Spinal cord (tissue), 9 donors: ENCODE measurements at regions not wholly inside any gene's neighbourhood (a gene's known extent, or its start where the extent isn't known, plus 50 kb on each side); places are given as distances from the start of the nearest gene placed in this dataset.

Experiments used
- DNase-seq, 6 donors: peaks; one replicate each; pipeline versions ENCODE4 v3.0.0 to v3.0.0-alpha.2; 2013 to 2015; ENCODE audit warnings: low spot score in 6 of 6, low read depth in 4 of 6
- H3K27ac ChIP-seq: one replicate; pipeline ENCODE4 v1.5.1; 2013; ENCODE audit warnings: low read depth, low read length, control low read depth
- H3K27me3 ChIP-seq: one replicate; pipeline ENCODE4 v1.6.1; 2013; ENCODE audit warnings: low read length; ENCODE audit not compliant: control insufficient read depth, insufficient read depth
- H3K36me3 ChIP-seq: one replicate; pipeline ENCODE4 v1.6.1; 2013; ENCODE audit warnings: low read length; ENCODE audit not compliant: control insufficient read depth, insufficient read depth
- H3K4me1 ChIP-seq: one replicate; pipeline ENCODE4 v1.6.1; 2013; ENCODE audit warnings: low read length; ENCODE audit not compliant: control insufficient read depth, insufficient read depth
- H3K4me3 ChIP-seq: one replicate; pipeline ENCODE4 v1.5.1; 2013; ENCODE audit warnings: low read depth, low read length, control low read depth
- H3K9me3 ChIP-seq: one replicate; pipeline ENCODE4 v1.6.1; 2013; ENCODE audit warnings: low read length; ENCODE audit not compliant: control insufficient read depth, insufficient read depth
- WGBS: methylation state at CpG from one replicate; pipeline ENCODE4 v1.1.5; 2013; ENCODE audit warnings: missing lambda C conversion rate; ENCODE audit not compliant: insufficient coverage; 5-methylcytosine and 5-hydroxymethylcytosine counted together
- donor health status: healthy.

- H3K27ac ChIP-seq: no peak overlapping the region
- no peak overlapping the region for H3K4me3 ChIP-seq
- no peak for DNase-seq
- peaks cover 11% of the 10 kb centered on the region for H3K4me1 ChIP-seq
- WGBS: 64% methylated on average over 3 of the region's 6 CpGs
- H3K36me3 ChIP-seq: no peaks in the 10 kb centered on the region
- H3K27me3 ChIP-seq: no peaks in the 10 kb centered on the region
- no peaks in the 10 kb centered on the region for H3K9me3 ChIP-seq
Observed at GRCh38 chr2:234137400-234138014, 87.0 kb downstream of the SPP2 start.

GRCh38 chr2:234136461-234136860 lies 86.0 kb downstream of the SPP2 start:
- Histone ChIP-seq H3K4me1 (peaks cover 11% of the 10 kb centered on the region), H3K4me3 (no peak overlapping the region), H3K27me3 (no peaks in the 10 kb centered on the region), H3K27ac (no peak overlapping the region), H3K36me3 (no peaks in the 10 kb centered on the region), H3K9me3 (no peaks in the 10 kb centered on the region)
- no peak for DNase-seq

- no peaks in the 10 kb centered on the region for H3K9me3 ChIP-seq
- H3K27ac ChIP-seq: no peak overlapping the region
- WGBS: 34% methylated on average over 13 of the region's 16 CpGs
- DNase-seq: peak; percentile 50 to 96 (median 63)
- no peaks in the 10 kb centered on the region for H3K27me3 ChIP-seq
- H3K4me3 ChIP-seq: no peak overlapping the region
- H3K36me3 ChIP-seq: no peaks in the 10 kb centered on the region
- peaks cover 11% of the 10 kb centered on the region for H3K4me1 ChIP-seq
Observed at GRCh38 chr2:234135750-234136221, 85.3 kb downstream of the SPP2 start.

- no peak overlapping the region for H3K4me3 ChIP-seq
- no peaks in the 10 kb centered on the region for H3K36me3 ChIP-seq
- no peaks in the 10 kb centered on the region for H3K27me3 ChIP-seq
- DNase-seq: no peak
- peaks cover 11% of the 10 kb centered on the region for H3K4me1 ChIP-seq
- 91% methylated on average over 3 of the region's 6 CpGs for WGBS
- H3K9me3 ChIP-seq: no peaks in the 10 kb centered on the region
- H3K27ac ChIP-seq: no peak overlapping the region
Observed at GRCh38 chr2:234134496-234134895, 84.0 kb downstream of the SPP2 start.

- 100% methylated on average over 1 of the region's 4 CpGs for WGBS
Observed at GRCh38 chr2:234133004-234133403, 82.5 kb downstream of the SPP2 start.

GRCh38 chr2:234130777-234131181 lies 80.3 kb downstream of the SPP2 start:
- Histone ChIP-seq H3K36me3 (no peaks in the 10 kb centered on the region), H3K4me1 (peaks cover 7% of the 10 kb centered on the region), H3K27ac (no peak overlapping the region), H3K27me3 (no peaks in the 10 kb centered on the region), H3K4me3 (no peak overlapping the region), H3K9me3 (no peaks in the 10 kb centered on the region)
- DNase-seq: peak in 2 of 6 donors; percentile 65 to 80
- WGBS: 44% methylated on average over 3 of the region's 3 CpGs

More at GRCh38 chr2:234133004-234133403, 82.5 kb downstream of the SPP2 start:
- Histone ChIP-seq H3K4me1 (peaks cover 11% of the 10 kb centered on the region), H3K27me3 (no peaks in the 10 kb centered on the region), H3K9me3 (no peaks in the 10 kb centered on the region), H3K27ac (no peak overlapping the region), H3K4me3 (no peak overlapping the region), H3K36me3 (no peaks in the 10 kb centered on the region)
- DNase-seq: no peak

- WGBS: 78% methylated on average over 1 of the region's 1 CpG
- DNase-seq: no peak
- no peaks in the 10 kb centered on the region for H3K36me3 ChIP-seq
- H3K4me1 ChIP-seq: peaks cover 3% of the 10 kb centered on the region
- H3K4me3 ChIP-seq: no peak overlapping the region
- no peaks in the 10 kb centered on the region for H3K9me3 ChIP-seq
- no peaks in the 10 kb centered on the region for H3K27me3 ChIP-seq
- H3K27ac ChIP-seq: no peak overlapping the region
Observed at GRCh38 chr2:234128606-234129005, 78.1 kb downstream of the SPP2 start.
